Neural cell (in vitro differentiated cells): ENCODE measurements at regions not wholly inside any gene's neighbourhood (a gene's known extent, or its start where the extent isn't known, plus 50 kb on each side); places are given as distances from the start of the nearest gene placed in this dataset.

Source experiments
- H2AFZ ChIP-seq: fragments of 200-600, 300-800 bp; sonication (generic), shearing (Covaris generic); 2 replicates; pipeline ENCODE4 v1.6.0; 2014; ENCODE audit warnings: low read depth, mild to moderate bottlenecking, antibody characterized with exemption, low read length, moderate library complexity
- H3F3A ChIP-seq: fragments of 200-600 bp; shearing (Covaris generic); 2 replicates; pipeline ENCODE4 v1.6.1; 2016; ENCODE audit warnings: mild to moderate bottlenecking, moderate library complexity, mixed read lengths, antibody characterized with exemption, low read length; ENCODE audit not compliant: insufficient read depth, poor library complexity, severe bottlenecking
- H3K27ac ChIP-seq: fragments of 200-600, 300-800 bp; sonication (generic), shearing (Covaris generic); 2 replicates; pipeline ENCODE4 v1.5.1; 2014; ENCODE audit warnings: mild to moderate bottlenecking, low read length, moderate library complexity
- H3K27me3 ChIP-seq: fragments of 300-800, 200-600 bp; sonication (generic), shearing (Covaris generic); 2 replicates; pipeline ENCODE4 v1.6.0; 2014; ENCODE audit warnings: mild to moderate bottlenecking, low read depth, low read length, moderate library complexity; ENCODE audit not compliant: insufficient read depth
- H3K36me3 ChIP-seq: fragments of 300-800, 200-600 bp; sonication (generic), shearing (Covaris generic); 2 replicates; pipeline ENCODE4 v1.5.1; 2014; ENCODE audit warnings: mild to moderate bottlenecking, antibody characterized with exemption, low read length, moderate library complexity; ENCODE audit not compliant: insufficient read depth
- H3K4me2 ChIP-seq: fragments of 300-800, 200-600 bp; sonication (generic), shearing (Covaris generic); 2 replicates; pipeline ENCODE4 v1.6.0; 2014; ENCODE audit warnings: mild to moderate bottlenecking, low read length
- H3K4me3 ChIP-seq: fragments of 300-800, 200-600 bp; sonication (generic), shearing (Covaris generic); 2 replicates; pipeline ENCODE4 v1.5.1; 2014; ENCODE audit warnings: mild to moderate bottlenecking, low read length, moderate library complexity
- H3K79me2 ChIP-seq: fragments of 200-600 bp; shearing (Covaris generic); replicated peaks from 2 replicates; pipeline ENCODE4 v1.6.0; 2014; ENCODE audit warnings: mild to moderate bottlenecking, low read length, moderate library complexity; ENCODE audit not compliant: insufficient read depth
- H3K9ac ChIP-seq: fragments of 300-800, 200-600 bp; sonication (generic), shearing (Covaris generic); 2 replicates; pipeline ENCODE4 v1.6.1; 2016; ENCODE audit warnings: mild to moderate bottlenecking, low read length, mixed read lengths
- H3K9me2 ChIP-seq: fragments of 200-600 bp; shearing (Covaris generic); 2 replicates; pipeline ENCODE4 v1.6.1; 2016; ENCODE audit warnings: mild to moderate bottlenecking, low read length, mixed read lengths; ENCODE audit not compliant: insufficient read depth
- H3K9me3 ChIP-seq: fragments of 200-600, 300-800 bp; sonication (generic), shearing (Covaris generic); 2 replicates; pipeline ENCODE4 v1.6.1; 2016; ENCODE audit warnings: mild to moderate bottlenecking, mixed run types, low read length, moderate library complexity, mixed read lengths
- H4K20me1 ChIP-seq: fragments of 200-600 bp; shearing (Covaris generic); 2 replicates; pipeline ENCODE4 v1.6.1; 2016; ENCODE audit warnings: mild to moderate bottlenecking, mixed run types; ENCODE audit not compliant: insufficient read depth
- EP300 ChIP-seq: fragments of 450-650 bp; conservative IDR thresholded peaks from 2 replicates; pipeline ENCODE4 v1.6.1; 2014; ENCODE audit warnings: antibody characterized with exemption, mild to moderate bottlenecking, moderate library complexity; ENCODE audit not compliant: poor library complexity, severe bottlenecking
- EZH2 ChIP-seq: fragments of 200-600, 300-800 bp; shearing (Covaris generic), sonication (generic); IDR thresholded peaks from 2 replicates; pipeline ENCODE4 v1.6.1; 2014; ENCODE audit warnings: antibody characterized with exemption, low read length, borderline replicate concordance, mild to moderate bottlenecking; ENCODE audit not compliant: insufficient read depth, poor library complexity, severe bottlenecking
- MXI1 ChIP-seq: fragments of 450-650 bp; conservative IDR thresholded peaks from 2 replicates; pipeline ENCODE4 v1.6.1; 2014; ENCODE audit warnings: antibody characterized with exemption, mild to moderate bottlenecking; ENCODE audit not compliant: poor library complexity, severe bottlenecking
- POLR2AphosphoS5 ChIP-seq: IDR thresholded peaks from 2 replicates; pipeline ENCODE4 v1.6.1; 2012
- RAD21 ChIP-seq: fragments of 450-650 bp; conservative IDR thresholded peaks from 2 replicates; pipeline ENCODE4 v1.6.1; 2014; ENCODE audit warnings: antibody characterized with exemption, mild to moderate bottlenecking, moderate library complexity
- REST ChIP-seq: IDR thresholded peaks from 2 replicates; pipeline ENCODE4 v1.6.1; 2012; ENCODE audit warnings: borderline replicate concordance
- SMC3 ChIP-seq: fragments of 450-650 bp; conservative IDR thresholded peaks from 2 replicates; pipeline ENCODE4 v1.6.1; 2014; ENCODE audit warnings: antibody characterized with exemption, mild to moderate bottlenecking, moderate library complexity; ENCODE audit not compliant: poor library complexity
- TAF1 ChIP-seq: IDR thresholded peaks from 2 replicates; pipeline ENCODE4 v1.6.1; 2012; ENCODE audit warnings: low read depth
- TF ChIP-seq, protein P1 (sequence below): fragments of 450-650 bp; IDR thresholded peaks from 2 replicates; pipeline ENCODE4 v1.5.1; 2014; ENCODE audit warnings: antibody characterized with exemption, mild to moderate bottlenecking, moderate library complexity; ENCODE audit not compliant: poor library complexity, severe bottlenecking

GRCh38 chr10:33783078-33783477 lies 448.6 kb upstream of the NRP1 start:
- Histone ChIP-seq H2AFZ (no peak overlapping the region), H3K36me3 (no peaks in the 10 kb centered on the region), H3K27me3 (no peaks in the 10 kb centered on the region), H3K79me2 (no peaks in the 10 kb centered on the region), H3K9me2 (no peaks in the 10 kb centered on the region), H3K4me3 (no peak overlapping the region), H4K20me1 (no peaks in the 10 kb centered on the region), H3K4me2 (no peak overlapping the region), H3K9ac (no peak overlapping the region), H3K9me3 (peaks cover 4% of the 10 kb centered on the region), H3F3A (no peaks in the 10 kb centered on the region), H3K27ac (no peak overlapping the region)
- TF ChIP-seq TAF1 (no peak), POLR2AphosphoS5 (no peak), MXI1 (no peak), RAD21 (no peak), EZH2 (no peak), EP300 (no peak), REST (no peak), SMC3 (no peak)
- TF ChIP-seq, protein P1, sequence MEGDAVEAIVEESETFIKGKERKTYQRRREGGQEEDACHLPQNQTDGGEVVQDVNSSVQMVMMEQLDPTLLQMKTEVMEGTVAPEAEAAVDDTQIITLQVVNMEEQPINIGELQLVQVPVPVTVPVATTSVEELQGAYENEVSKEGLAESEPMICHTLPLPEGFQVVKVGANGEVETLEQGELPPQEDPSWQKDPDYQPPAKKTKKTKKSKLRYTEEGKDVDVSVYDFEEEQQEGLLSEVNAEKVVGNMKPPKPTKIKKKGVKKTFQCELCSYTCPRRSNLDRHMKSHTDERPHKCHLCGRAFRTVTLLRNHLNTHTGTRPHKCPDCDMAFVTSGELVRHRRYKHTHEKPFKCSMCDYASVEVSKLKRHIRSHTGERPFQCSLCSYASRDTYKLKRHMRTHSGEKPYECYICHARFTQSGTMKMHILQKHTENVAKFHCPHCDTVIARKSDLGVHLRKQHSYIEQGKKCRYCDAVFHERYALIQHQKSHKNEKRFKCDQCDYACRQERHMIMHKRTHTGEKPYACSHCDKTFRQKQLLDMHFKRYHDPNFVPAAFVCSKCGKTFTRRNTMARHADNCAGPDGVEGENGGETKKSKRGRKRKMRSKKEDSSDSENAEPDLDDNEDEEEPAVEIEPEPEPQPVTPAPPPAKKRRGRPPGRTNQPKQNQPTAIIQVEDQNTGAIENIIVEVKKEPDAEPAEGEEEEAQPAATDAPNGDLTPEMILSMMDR, result no peak

- Histone ChIP-seq H3K27me3 (no peaks in the 10 kb centered on the region), H3K79me2 (no peaks in the 10 kb centered on the region), H3K9me2 (no peaks in the 10 kb centered on the region), H2AFZ (no peak overlapping the region), H3K36me3 (no peaks in the 10 kb centered on the region), H3F3A (peaks cover 8% of the 10 kb centered on the region), H3K9ac (no peak overlapping the region), H3K4me3 (no peak overlapping the region), H3K9me3 (peaks cover 4% of the 10 kb centered on the region), H3K4me2 (no peak overlapping the region), H3K27ac (no peak overlapping the region), H4K20me1 (no peaks in the 10 kb centered on the region)
- TF ChIP-seq MXI1, result no peak
- no peak for TF ChIP-seq EP300
- TF ChIP-seq REST, result no peak
- TF ChIP-seq POLR2AphosphoS5, result no peak
- TF ChIP-seq TAF1, result no peak
- no peak for TF ChIP-seq SMC3
Observed at GRCh38 chr10:33781606-33782395, 447.3 kb upstream of the NRP1 start.
